GM23338 (cell line): ENCODE measurements at regions not wholly inside any gene's neighbourhood (a gene's known extent, or its start where the extent isn't known, plus 50 kb on each side); places are given as distances from the start of the nearest gene placed in this dataset.

Source experiments
- ATAC-seq: fragments of 200-7000 bp; cut with Tn5 transposase; 3 replicates; pipeline ENCODE4 v1.9.1; 2020
- DNase-seq: peaks from one replicate; pipeline ENCODE4 v3.0.0-alpha.2; 2015; ENCODE audit warnings: low spot score
- H2AFZ ChIP-seq: fragments of 200-600 bp; sonication (generic); 2 replicates; pipeline ENCODE4 v1.8.0; 2016; ENCODE audit warnings: antibody characterized with exemption, mild to moderate bottlenecking, moderate library complexity
- H3F3A ChIP-seq: fragments of 200-600 bp; sonication (generic); replicated peaks from 2 replicates; pipeline ENCODE4 v1.8.0; 2017; ENCODE audit warnings: antibody characterized with exemption, mixed run types, low read depth
- H3K27ac ChIP-seq: fragments of 200-600 bp; sonication (generic); 2 replicates; pipeline ENCODE4 v1.6.1; 2016; ENCODE audit warnings: low read depth
- H3K27me3 ChIP-seq: fragments of 200-600 bp; sonication (generic); 2 replicates; pipeline ENCODE4 v1.8.0; 2016; ENCODE audit warnings: mild to moderate bottlenecking, mixed run types, moderate library complexity; ENCODE audit not compliant: insufficient read depth
- H3K36me3 ChIP-seq: fragments of 200-600 bp; sonication (generic); 2 replicates; pipeline ENCODE4 v1.8.0; 2016; ENCODE audit warnings: mild to moderate bottlenecking; ENCODE audit not compliant: insufficient read depth
- H3K4me1 ChIP-seq: fragments of 200-600 bp; sonication (generic); 2 replicates; pipeline ENCODE4 v1.8.0; 2016; ENCODE audit warnings: mild to moderate bottlenecking, moderate library complexity; ENCODE audit not compliant: insufficient read depth
- H3K4me2 ChIP-seq: fragments of 200-600 bp; sonication (generic); 2 replicates; pipeline ENCODE4 v1.7.1; 2017; ENCODE audit warnings: mixed run types
- H3K4me3 ChIP-seq: fragments of 200-600 bp; sonication (generic); 2 replicates; pipeline ENCODE4 v1.6.1; 2016; ENCODE audit warnings: mixed run types
- H3K79me2 ChIP-seq: fragments of 200-600 bp; sonication (generic); replicated peaks from 2 replicates; pipeline ENCODE4 v1.8.0; 2017; ENCODE audit warnings: mild to moderate bottlenecking; ENCODE audit not compliant: insufficient read depth
- H3K9me2 ChIP-seq: fragments of 200-600 bp; sonication (generic); 2 replicates; pipeline ENCODE4 v1.8.0; 2017; ENCODE audit not compliant: insufficient read depth
- H4K20me1 ChIP-seq: fragments of 200-600 bp; sonication (generic); replicated peaks from 2 replicates; pipeline ENCODE4 v1.8.0; 2017; ENCODE audit warnings: mild to moderate bottlenecking; ENCODE audit not compliant: insufficient read depth
- H3K27ac Mint-ChIP-seq: 2 replicates; pipeline ENCODE4 v1.8.0; 2020; ENCODE audit warnings: inconsistent platforms, mild to moderate bottlenecking, moderate library complexity, mixed read lengths
- H3K27me3 Mint-ChIP-seq: 3 replicates; pipeline ENCODE4 v1.8.0; 2022; ENCODE audit warnings: low read depth, mild to moderate bottlenecking, moderate library complexity, mixed read lengths, inconsistent platforms; ENCODE audit not compliant: insufficient read depth, poor library complexity
- H3K36me3 Mint-ChIP-seq: 3 replicates; pipeline ENCODE4 v1.8.0; 2021; ENCODE audit warnings: low read depth, mild to moderate bottlenecking, inconsistent platforms, moderate library complexity, mixed read lengths
- H3K4me1 Mint-ChIP-seq: 3 replicates; pipeline ENCODE4 v1.8.0; 2020; ENCODE audit warnings: mild to moderate bottlenecking, inconsistent platforms, mixed read lengths
- H3K4me3 Mint-ChIP-seq: 3 replicates; pipeline ENCODE4 v1.8.0; 2021; ENCODE audit warnings: moderate library complexity, mild to moderate bottlenecking, inconsistent platforms, mixed read lengths
- H3K9me3 Mint-ChIP-seq: 3 replicates; pipeline ENCODE4 v1.8.0; 2020; ENCODE audit warnings: moderate library complexity, mild to moderate bottlenecking, inconsistent platforms, mixed read lengths
- CREB1 ChIP-seq: fragments of 250-450 bp; sonication (Bioruptor Pico); IDR thresholded peaks from 2 replicates; pipeline ENCODE4 v1.5.0; 2020; ENCODE audit warnings: low read depth, mild to moderate bottlenecking, moderate library complexity
- CTCF ChIP-seq, 2 experiments: fragments of 200-600 bp in 1 of 2; sonication (generic) in 1 of 2; conservative IDR thresholded peaks; 2 replicates each; pipeline versions ENCODE4 v1.5.1 to v1.6.1; 2016 to 2017; ENCODE audit warnings: antibody characterized with exemption in 2 of 2, low read depth in 2 of 2, mild to moderate bottlenecking in 2 of 2, moderate library complexity in 1 of 2
- ETS1 ChIP-seq: IDR thresholded peaks from 2 replicates; pipeline ENCODE4 v1.6.1; 2016; ENCODE audit warnings: antibody characterized with exemption
- EZH2 ChIP-seq: fragments of 200-600 bp; sonication (generic); IDR thresholded peaks from one replicate; pipeline ENCODE4 v1.8.0; 2017; ENCODE audit warnings: antibody characterized with exemption, mild to moderate bottlenecking, low read depth; ENCODE audit not compliant: unreplicated experiment
- EZH2phosphoT487 ChIP-seq: fragments of 200-600 bp; sonication (generic); IDR thresholded peaks from one replicate; pipeline ENCODE4 v1.8.1; 2018; ENCODE audit warnings: antibody characterized with exemption; ENCODE audit not compliant: unreplicated experiment
- JUNB ChIP-seq: IDR thresholded peaks from one replicate; pipeline ENCODE4 v1.6.1; 2016; ENCODE audit warnings: antibody characterized with exemption; ENCODE audit not compliant: unreplicated experiment
- NANOG ChIP-seq: IDR thresholded peaks from 2 replicates; pipeline ENCODE4 v1.6.1; 2016; ENCODE audit warnings: antibody characterized with exemption, borderline replicate concordance
- POLR2AphosphoS5 ChIP-seq: IDR thresholded peaks from 2 replicates; pipeline ENCODE4 v1.6.1; 2016; ENCODE audit warnings: antibody characterized with exemption, low read depth
- REST ChIP-seq: IDR thresholded peaks from one replicate; pipeline ENCODE4 v1.6.1; 2018; ENCODE audit warnings: antibody characterized with exemption; ENCODE audit not compliant: unreplicated experiment
- STAT1 ChIP-seq: IDR thresholded peaks from one replicate; pipeline ENCODE4 v1.6.1; 2016; ENCODE audit warnings: antibody characterized with exemption; ENCODE audit not compliant: unreplicated experiment
- ZNF114 ChIP-seq: fragments of 250-450 bp; sonication (Bioruptor Pico); IDR thresholded peaks from 2 replicates; pipeline ENCODE4 v1.5.0; 2020; ENCODE audit warnings: mild to moderate bottlenecking, moderate library complexity
- ZNF331 ChIP-seq: fragments of 250-450 bp; sonication (Bioruptor Pico); IDR thresholded peaks from 2 replicates; pipeline ENCODE4 v1.5.0; 2020; ENCODE audit warnings: low read depth, mild to moderate bottlenecking, moderate library complexity

- Histone ChIP-seq H3F3A (no peaks in the 10 kb centered on the region), H3K9me2 (no peaks in the 10 kb centered on the region), H3K4me3 (no peak overlapping the region), H3K27ac (peak overlapping the region; percentile 56; the same call in 1 of the 2 replicates), H3K4me2 (peak overlapping the region; percentile 44; the same call in 1 of the 2 replicates), H3K4me1 (peaks cover 25% of the 10 kb centered on the region), H2AFZ (no peak overlapping the region), H4K20me1 (no peaks in the 10 kb centered on the region), H3K79me2 (no peaks in the 10 kb centered on the region), H3K36me3 (no peaks in the 10 kb centered on the region), H3K27me3 (no peaks in the 10 kb centered on the region)
- ATAC-seq (no peak; the same call in 2 of the 3 replicates), DNase-seq (no peak)
- H3K9me3 Mint-ChIP-seq, result no peaks in the 10 kb centered on the region
- TF ChIP-seq JUNB (no peak), POLR2AphosphoS5 (no peak), STAT1 (no peak), NANOG (no peak), CREB1 (no peak), ZNF331 (no peak)
- peaks cover 27% of the 10 kb centered on the region; the same call in 2 of the 3 replicates for H3K4me1 Mint-ChIP-seq
- H3K27me3 Mint-ChIP-seq, result no peaks in the 10 kb centered on the region
- H3K4me3 Mint-ChIP-seq, result no peak overlapping the region
- no peaks in the 10 kb centered on the region for H3K36me3 Mint-ChIP-seq
- H3K27ac Mint-ChIP-seq, result peak overlapping the region; percentile 88
Measured at GRCh38 chr6:102742754-102743356, 1349.3 kb downstream of the GRIK2 start.

- no peaks in the 10 kb centered on the region for H3K36me3 Mint-ChIP-seq
- H4K20me1 ChIP-seq, result no peaks in the 10 kb centered on the region
- no peaks in the 10 kb centered on the region for H3F3A ChIP-seq
- peaks cover 27% of the 10 kb centered on the region; the same call in 2 of the 3 replicates for H3K4me1 Mint-ChIP-seq
- no peaks in the 10 kb centered on the region for H3K27me3 Mint-ChIP-seq
- no peak overlapping the region for H3K4me3 Mint-ChIP-seq
- H3K4me1 ChIP-seq, result peaks cover 25% of the 10 kb centered on the region
- peak; percentile 30 for DNase-seq
- peak overlapping the region; percentile 84 for H3K27ac Mint-ChIP-seq
- H3K4me3 ChIP-seq, result no peak overlapping the region
- H3K36me3 ChIP-seq, result no peaks in the 10 kb centered on the region
- ATAC-seq, result peak; percentile 34; the same call in 1 of the 3 replicates
- H3K27ac ChIP-seq, result no peak overlapping the region
- peak overlapping the region; percentile 23 for H3K4me2 ChIP-seq
- H3K9me3 Mint-ChIP-seq, result no peaks in the 10 kb centered on the region
- no peaks in the 10 kb centered on the region for H3K27me3 ChIP-seq
- H2AFZ ChIP-seq, result no peak overlapping the region
- H3K9me2 ChIP-seq, result no peaks in the 10 kb centered on the region
- H3K79me2 ChIP-seq, result no peaks in the 10 kb centered on the region
- no peak for TF ChIP-seq EZH2
- TF ChIP-seq CTCF (conservative IDR thresholded peaks at IDR 0.05; ENCODE audit: low read depth in 2 of 2), result no peak
- TF ChIP-seq EZH2phosphoT487, result no peak
- TF ChIP-seq JUNB, result no peak
- TF ChIP-seq REST, result no peak
- no peak for TF ChIP-seq ETS1
- no peak for TF ChIP-seq ZNF114 (CRISPR knock-in tag)
- no peak for TF ChIP-seq CREB1
- no peak for TF ChIP-seq NANOG
Measured at GRCh38 chr6:102742028-102742427, 1348.5 kb downstream of the GRIK2 start.
